Fibroblast of the conjunctiva (primary cell): ENCODE measurements at regions not wholly inside any gene's neighbourhood (a gene's known extent, or its start where the extent isn't known, plus 50 kb on each side); places are given as distances from the start of the nearest gene placed in this dataset.
"Not testable (repeated sequence)": the region's sequence is repeated elsewhere in the genome, so short reads cannot be mapped to it uniquely, and the experiment has no call there.

Source experiments
- DNase-seq: peaks from one replicate; pipeline ENCODE4 v3.0.0-alpha.2; 2010; ENCODE audit warnings: low read depth

DNA sequence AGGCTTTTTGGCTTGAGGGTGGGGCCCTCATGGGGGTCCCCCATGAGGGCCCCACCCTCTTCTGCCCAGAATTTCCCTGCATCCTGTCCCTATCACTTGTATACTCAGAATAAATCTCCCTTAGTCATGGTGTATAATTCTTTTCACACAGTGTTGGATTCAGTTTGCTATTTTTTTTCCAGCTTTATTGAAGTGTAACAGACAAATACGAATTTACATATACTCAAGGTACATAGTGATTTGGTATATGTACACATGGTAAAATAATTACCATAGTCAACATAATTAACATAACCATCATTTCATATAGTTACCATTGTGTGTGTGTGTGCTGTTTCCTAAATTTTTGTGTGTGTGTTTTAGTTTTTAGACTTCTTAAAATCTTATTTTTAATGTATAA lies 289.4 kb downstream of the CNTNAP3B start:
- not testable (repeated sequence) for DNase-seq

GRCh38 chr9:41838953-41839352 lies 290.3 kb downstream of the CNTNAP3B start:
- not testable (repeated sequence) for DNase-seq

DNA sequence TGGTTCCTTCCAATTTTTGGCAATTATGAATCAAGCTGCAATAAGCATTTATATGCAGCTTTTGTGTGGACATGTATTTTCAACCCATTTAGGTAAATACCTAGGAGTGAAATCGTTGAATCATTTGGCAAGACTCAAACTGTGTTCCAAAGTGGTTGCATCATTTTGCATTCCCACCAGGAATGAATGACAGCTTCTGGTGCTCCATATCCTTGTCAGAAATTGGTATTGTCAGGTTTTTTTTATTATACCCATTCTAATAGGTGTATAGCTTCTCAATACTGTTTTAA lies 290.7 kb downstream of the CNTNAP3B start:
- DNase-seq = not testable (repeated sequence)

DNA sequence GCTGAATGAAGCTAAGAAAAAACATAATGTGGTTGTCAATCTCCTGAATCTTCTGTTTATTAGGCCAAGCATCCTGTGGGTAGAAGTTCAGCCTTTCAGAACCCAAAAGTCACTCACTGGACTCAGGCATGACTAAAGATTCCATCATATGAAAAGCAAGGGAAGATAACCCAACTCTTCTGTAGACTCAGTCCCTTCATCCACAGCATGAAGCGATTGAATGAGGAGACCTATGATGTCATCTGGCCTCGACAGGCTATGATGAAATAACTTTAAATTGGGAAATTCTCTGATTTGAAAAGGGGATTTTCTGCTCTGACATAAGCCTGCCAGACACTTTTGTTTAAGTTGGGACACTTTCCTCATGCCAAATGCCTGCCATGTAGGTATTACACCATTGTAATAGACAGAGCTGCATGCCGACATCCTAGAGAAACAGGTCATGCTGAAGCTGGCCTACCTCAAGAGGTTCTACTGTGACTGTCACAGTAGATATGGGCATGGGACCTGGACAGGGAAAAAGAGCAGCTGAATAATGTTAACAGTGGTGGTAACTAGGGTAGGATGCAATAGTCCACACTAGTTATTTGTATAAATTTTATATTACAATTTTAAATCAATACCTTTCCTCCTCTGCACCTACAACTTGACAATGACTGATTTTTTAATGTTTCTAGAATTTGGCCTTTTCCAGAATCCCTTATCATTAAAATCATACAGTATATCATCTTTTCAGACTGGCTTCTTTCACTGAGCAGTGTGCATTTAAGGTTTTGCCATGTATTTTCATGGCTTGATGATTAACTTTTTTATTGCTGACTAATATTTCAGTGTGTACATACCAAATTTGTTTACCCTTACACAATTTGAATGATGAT lies 291.3 kb downstream of the CNTNAP3B start:
- DNase-seq = not testable (repeated sequence)

GRCh38 chr9:41833108-41833507 lies 296.1 kb downstream of the CNTNAP3B start:
- DNase-seq = not testable (repeated sequence)

DNA sequence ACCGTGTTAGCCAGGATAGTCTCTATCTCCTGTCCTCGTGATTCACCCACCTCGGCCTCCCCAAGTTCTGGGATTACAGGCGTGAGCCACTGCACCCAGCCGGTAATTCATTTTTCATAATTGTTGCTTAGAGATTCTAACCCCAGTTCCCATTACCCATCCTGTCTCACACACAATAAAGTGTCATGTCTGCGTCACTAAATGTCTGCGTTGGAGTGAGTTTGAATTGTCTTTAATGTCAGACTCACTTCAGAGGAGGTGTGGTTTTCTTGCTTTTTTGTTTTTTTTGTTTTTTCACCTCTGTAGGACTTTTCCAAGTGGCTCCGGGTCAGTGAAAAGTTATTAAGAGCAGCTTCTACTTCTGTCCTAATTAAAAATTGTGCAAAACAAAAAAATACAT lies 304.5 kb downstream of the CNTNAP3B start:
- not testable (repeated sequence) for DNase-seq

DNA sequence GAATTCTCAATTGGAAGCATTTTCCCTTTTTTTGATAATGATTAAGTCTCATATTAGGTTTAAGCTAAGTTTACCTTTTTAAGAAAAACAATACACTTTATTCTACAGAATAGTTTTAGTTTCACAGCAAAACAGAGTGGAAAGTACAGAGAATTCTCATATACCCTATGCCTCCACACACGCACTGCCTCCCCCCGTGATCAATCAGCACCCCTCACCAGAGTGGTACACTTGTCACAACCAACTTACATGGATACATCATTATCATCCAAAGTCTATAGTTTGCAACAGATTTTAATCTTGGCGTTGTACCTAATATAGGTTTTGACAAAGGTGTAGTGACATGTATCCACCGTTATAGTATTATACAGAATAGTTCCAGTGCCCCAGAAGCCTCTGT lies 326.5 kb downstream of the CNTNAP3B start:
- DNase-seq = not testable (repeated sequence)

GRCh38 chr9:41798684-41799083 lies 330.5 kb downstream of the CNTNAP3B start:
- not testable (repeated sequence) for DNase-seq

GRCh38 chr9:41790719-41791363 lies 338.4 kb downstream of the CNTNAP3B start:
- not testable (repeated sequence) for DNase-seq

DNA sequence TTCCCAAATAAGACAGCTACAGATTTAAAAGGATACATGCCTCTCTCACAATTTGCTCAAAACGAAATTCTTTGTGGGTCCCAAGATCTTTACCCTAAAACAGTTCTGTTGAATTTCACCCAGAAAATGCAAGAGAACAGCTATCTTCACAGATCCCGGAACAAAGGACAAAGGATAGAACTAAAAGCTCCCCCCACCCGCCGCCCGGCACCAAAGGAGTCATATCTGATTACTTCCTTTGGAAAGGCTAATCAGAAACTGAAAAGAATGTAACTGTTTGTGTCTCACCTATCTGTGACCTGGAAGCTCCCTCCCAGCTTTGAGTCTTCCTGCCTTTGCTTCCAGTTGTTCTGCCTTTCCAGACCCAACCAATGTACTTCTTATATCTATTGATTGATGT lies 339.2 kb downstream of the CNTNAP3B start:
- not testable (repeated sequence) for DNase-seq

GRCh38 chr9:41789387-41789786 lies 339.8 kb downstream of the CNTNAP3B start:
- DNase-seq = not testable (repeated sequence)

DNA sequence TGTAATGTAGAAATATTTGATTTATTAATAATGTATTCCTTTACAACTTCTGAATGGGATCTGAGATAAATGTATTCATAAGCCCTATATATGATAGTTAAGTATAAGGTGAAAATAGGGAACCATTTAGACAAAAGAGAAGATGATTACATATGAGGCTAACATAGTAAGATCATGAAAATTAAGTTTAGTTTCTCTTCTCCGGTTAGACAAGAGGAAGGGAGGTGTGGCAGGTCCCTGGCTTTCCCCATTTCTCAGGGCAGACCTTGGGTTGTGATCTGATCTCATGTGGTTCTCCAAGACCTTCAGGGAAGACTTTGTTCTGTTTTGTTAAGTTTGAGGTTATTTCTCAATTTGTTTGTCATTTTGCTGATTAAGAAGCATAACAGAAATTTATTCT lies 341.3 kb downstream of the CNTNAP3B start:
- not testable (repeated sequence) for DNase-seq

DNA sequence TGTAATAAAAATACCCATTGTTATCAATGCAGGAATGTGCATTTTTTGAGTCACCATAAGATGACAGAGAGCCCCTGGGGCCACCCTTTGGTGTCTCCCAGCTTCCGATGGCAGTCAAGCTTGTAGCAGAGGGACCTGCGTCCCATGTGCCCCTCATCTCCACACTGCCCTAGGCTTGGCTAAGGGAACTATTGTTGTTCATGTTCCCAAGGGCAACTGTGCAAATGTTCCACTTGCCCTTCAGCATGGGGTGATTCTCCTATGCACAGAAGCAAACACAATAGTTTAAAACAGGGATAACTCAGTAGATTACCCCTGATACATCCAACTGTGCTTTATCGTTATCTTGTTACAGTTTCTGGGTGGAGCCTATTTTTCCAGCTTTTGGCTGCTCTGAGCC lies 342.0 kb downstream of the CNTNAP3B start:
- not testable (repeated sequence) for DNase-seq

- DNase-seq = not testable (repeated sequence)
These were observed 345.2 kb downstream of the CNTNAP3B start for GRCh38 chr9:41784006-41784405.

GRCh38 chr9:41783070-41783810 lies 346.0 kb downstream of the CNTNAP3B start:
- DNase-seq = not testable (repeated sequence)

DNA sequence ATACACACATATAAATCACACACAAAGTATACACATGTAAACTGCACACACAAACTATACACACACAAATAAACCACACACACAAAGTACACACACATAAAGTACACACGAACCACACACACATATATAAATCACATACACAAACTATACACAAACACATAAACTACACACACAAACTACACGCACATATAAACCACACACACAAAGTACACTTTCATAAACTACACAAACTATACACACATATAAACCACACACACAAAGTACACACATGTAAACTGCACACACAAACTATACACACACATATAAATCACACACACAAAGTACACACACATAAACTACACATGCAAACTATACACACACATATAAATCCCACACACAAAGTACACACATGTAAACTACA lies 347.3 kb downstream of the CNTNAP3B start:
- DNase-seq = not testable (repeated sequence)

DNA sequence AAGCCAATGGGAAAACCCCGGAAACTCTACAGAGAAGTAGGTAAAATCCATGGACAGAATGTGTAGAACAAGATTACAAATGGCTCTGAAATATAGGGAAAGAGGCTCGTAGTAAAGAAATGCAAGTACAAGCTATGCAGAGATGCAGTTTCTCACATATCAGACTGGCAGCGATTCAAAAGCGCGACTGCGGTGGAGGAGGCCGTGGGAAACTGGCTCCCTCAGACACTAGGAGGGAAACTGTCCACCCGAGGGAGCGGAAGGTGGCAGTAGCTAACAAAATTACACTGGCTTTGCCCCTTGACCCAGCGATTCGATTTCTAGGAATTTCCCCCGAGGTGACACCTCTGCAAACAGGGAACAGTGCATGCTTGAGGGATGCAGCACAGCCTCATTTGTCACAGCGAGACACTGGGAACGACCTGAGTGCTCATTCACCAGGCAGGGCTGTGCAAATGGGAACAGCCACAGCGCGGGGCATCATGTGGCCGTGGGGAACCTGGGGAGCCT lies 349.3 kb downstream of the CNTNAP3B start:
- DNase-seq = not testable (repeated sequence)

DNA sequence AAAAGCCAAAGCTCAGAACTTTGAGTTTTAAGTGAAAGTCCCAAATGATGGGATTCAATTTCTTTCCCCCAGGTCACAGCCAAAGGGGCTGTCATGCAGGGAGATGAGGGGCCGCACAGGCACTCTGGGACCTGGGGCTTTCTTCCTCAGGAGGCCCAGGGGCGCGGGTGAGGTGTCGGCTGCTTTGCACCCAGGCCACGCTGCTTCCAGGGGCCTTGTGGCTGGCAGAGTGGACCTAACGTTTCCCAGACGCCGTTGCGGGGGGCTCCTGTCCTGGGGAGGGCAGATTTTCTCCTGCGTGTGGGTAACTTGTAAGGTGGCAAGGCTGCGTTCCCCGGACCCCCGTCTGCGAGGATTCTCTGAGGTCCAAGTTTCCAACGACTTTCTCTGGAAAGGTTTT lies 350.0 kb downstream of the CNTNAP3B start:
- DNase-seq = not testable (repeated sequence)

DNA sequence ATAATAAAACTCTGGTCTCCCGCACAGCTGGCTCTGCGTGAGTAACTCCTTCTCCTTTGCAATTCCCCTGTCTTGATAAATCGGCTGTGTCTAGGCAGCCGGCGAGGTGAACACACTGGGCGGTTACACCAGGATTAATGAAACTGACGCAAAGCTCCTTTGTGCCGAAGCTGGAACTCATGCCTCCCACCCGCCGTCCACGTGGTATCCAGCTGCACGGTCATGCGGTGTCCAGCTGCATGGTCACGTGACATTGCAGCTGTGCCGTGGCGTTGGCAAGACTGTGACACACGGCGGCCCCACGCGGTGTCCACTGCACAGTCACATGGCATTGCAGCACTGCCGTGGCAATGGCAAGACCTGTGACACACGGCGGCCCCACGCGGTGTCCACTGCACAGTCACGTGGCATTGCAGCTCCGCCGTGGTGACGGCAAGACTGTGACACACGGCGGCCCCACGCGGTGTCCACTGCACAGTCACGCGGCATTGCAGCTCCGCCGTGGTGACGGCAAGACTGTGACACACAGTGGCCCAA lies 350.6 kb downstream of the CNTNAP3B start:
- not testable (repeated sequence) for DNase-seq

GRCh38 chr9:41777536-41777935 lies 351.7 kb downstream of the CNTNAP3B start:
- DNase-seq = not testable (repeated sequence)

DNA sequence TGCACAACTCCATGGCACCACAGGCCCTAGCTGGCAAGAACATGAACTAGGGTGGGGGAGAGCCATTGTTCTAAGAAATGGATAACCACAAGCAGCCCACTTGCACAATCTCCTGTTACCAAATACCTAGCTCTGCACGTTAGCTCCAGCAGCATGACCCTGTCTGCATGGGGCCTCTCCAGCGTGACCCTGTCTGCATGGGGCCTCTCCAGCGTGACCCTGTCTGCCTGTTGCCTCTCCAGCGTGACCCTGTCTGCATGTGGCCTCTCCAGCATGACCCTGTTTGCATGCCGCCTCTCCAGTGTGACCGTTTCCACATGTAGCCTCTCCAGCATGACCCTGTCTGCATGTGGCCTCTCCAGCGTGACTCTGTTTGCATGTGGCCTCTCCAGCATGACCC lies 356.7 kb downstream of the CNTNAP3B start:
- not testable (repeated sequence) for DNase-seq

DNA sequence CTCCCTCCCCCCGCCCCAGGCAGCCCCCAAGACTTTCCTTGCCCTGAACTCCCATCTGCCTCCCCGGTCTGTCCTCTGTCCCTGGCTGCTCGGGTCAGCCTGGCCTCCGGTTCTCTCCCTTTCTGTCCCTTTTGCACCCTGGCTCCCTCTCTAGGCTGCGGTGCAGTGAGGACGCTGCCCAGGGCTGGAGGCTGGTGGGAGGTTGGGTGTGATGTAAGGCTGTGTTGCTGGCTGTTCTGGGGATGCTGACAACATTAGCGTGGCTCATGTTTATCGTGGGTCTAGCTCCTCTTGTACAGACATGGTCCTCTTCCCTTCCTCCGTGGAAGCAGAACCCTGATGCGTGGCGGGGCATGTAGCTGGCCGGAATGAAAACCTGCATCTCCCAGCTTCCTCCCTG lies 357.5 kb downstream of the CNTNAP3B start:
- not testable (repeated sequence) for DNase-seq
